ENCODE measurements at regions not wholly inside any gene's neighbourhood (a gene's known extent, or its start where the extent isn't known, plus 50 kb on each side); places are given as distances from the start of the nearest gene placed in this dataset.

- DNase-seq (ENCODE audit: low read depth, low spot score) (no peak), ATAC-seq (no peak)
- intact Hi-C loops (cut with micrococcal nuclease): no loop called here
- Histone ChIP-seq H3K9me3 (ENCODE audit: control insufficient read depth in 1 of 2, insufficient read depth in 1 of 2, low read depth in 1 of 2, low read length in 2 of 2) (no peaks in the 10 kb centered on the region), H3K4me1 (ENCODE audit: control insufficient read depth in 1 of 2, insufficient read depth in 2 of 2, low read length in 2 of 2) (peaks cover 0 to 10% of the 10 kb centered on the region in 2 experiments; a peak in 1 of 4 replicates), H3K27ac (ENCODE audit: low read depth, low read length) (no peak overlapping the region), H3K9ac (ENCODE audit: low read length) (no peak overlapping the region), H3K27me3 (ENCODE audit: insufficient read depth, low read length) (no peaks in the 10 kb centered on the region), H3K9me2 (ENCODE audit: insufficient read depth) (no peaks in the 10 kb centered on the region), H3K4me3 (replicated peaks in 1 of 2; ENCODE audit: low read depth in 1 of 2, low read length in 2 of 2) (no peak overlapping the region), H3K36me3 (ENCODE audit: control insufficient read depth in 1 of 2, insufficient read depth in 2 of 2, low read length in 2 of 2) (no peaks in the 10 kb centered on the region), H3K4me2 (ENCODE audit: low read length) (no peak overlapping the region), H3K79me2 (ENCODE audit: insufficient read depth, low read length) (no peaks in the 10 kb centered on the region), H4K20me1 (ENCODE audit: insufficient read depth) (no peaks in the 10 kb centered on the region), H2AFZ (ENCODE audit: low read depth, low read length, poor library complexity, severe bottlenecking) (no peak overlapping the region)
- TF ChIP-seq, protein P1, sequence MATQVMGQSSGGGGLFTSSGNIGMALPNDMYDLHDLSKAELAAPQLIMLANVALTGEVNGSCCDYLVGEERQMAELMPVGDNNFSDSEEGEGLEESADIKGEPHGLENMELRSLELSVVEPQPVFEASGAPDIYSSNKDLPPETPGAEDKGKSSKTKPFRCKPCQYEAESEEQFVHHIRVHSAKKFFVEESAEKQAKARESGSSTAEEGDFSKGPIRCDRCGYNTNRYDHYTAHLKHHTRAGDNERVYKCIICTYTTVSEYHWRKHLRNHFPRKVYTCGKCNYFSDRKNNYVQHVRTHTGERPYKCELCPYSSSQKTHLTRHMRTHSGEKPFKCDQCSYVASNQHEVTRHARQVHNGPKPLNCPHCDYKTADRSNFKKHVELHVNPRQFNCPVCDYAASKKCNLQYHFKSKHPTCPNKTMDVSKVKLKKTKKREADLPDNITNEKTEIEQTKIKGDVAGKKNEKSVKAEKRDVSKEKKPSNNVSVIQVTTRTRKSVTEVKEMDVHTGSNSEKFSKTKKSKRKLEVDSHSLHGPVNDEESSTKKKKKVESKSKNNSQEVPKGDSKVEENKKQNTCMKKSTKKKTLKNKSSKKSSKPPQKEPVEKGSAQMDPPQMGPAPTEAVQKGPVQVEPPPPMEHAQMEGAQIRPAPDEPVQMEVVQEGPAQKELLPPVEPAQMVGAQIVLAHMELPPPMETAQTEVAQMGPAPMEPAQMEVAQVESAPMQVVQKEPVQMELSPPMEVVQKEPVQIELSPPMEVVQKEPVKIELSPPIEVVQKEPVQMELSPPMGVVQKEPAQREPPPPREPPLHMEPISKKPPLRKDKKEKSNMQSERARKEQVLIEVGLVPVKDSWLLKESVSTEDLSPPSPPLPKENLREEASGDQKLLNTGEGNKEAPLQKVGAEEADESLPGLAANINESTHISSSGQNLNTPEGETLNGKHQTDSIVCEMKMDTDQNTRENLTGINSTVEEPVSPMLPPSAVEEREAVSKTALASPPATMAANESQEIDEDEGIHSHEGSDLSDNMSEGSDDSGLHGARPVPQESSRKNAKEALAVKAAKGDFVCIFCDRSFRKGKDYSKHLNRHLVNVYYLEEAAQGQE (IDR thresholded peaks at IDR 0.05; ENCODE audit: low read depth): no peak
- no peak for TF ChIP-seq JUND (IDR thresholded peaks at IDR 0.05)
- TF ChIP-seq SRF (IDR thresholded peaks at IDR 0.05; ENCODE audit: low read depth): no peak
- TF ChIP-seq POLR2A (IDR thresholded peaks at IDR 0.05; ENCODE audit: borderline replicate concordance, extremely low read depth, insufficient read depth, insufficient read length): no peak
- no peak for TF ChIP-seq ZBTB33 (IDR thresholded peaks at IDR 0.05; ENCODE audit: extremely low read depth, insufficient replicate concordance, low read length)
- TF ChIP-seq CBX3 (IDR thresholded peaks at IDR 0.05; ENCODE audit: low read depth): no peak
- no peak for TF ChIP-seq EZH2 (IDR thresholded peaks at IDR 0.05)
- TF ChIP-seq YY1 (IDR thresholded peaks at IDR 0.05; ENCODE audit: extremely low read depth, insufficient replicate concordance, low read depth, low read length): no peak
- no peak for TF ChIP-seq ELF1 (IDR thresholded peaks at IDR 0.05; ENCODE audit: borderline replicate concordance, low read depth)
- no peak for TF ChIP-seq MAX (IDR thresholded peaks at IDR 0.05)
- ChIA-PET RAD21 (ENCODE audit: low non-redundant PET in 1 of 2, low total read pairs in 2 of 2, uncharacterized antibody in 2 of 2, unreplicated experiment in 2 of 2) (no interaction called here), POLR2A (no interaction called here), CTCF (interaction anchor here (0.9 to 1.4 kb wide), 2 partner anchors 29 to 54 kb away, joined by 3 to 4 read pairs; no protein-coding TSS in a partner anchor)
- no TSS peak for BruUV-seq (replicated peaks)
Measured at GRCh38 chr1:201764166-201764565, 64.8 kb upstream of the IPO9 start.
